ENCODE measurements at regions not wholly inside any gene's neighbourhood (a gene's known extent, or its start where the extent isn't known, plus 50 kb on each side); places are given as distances from the start of the nearest gene placed in this dataset.
"Not testable (repeated sequence)": the region's sequence is repeated elsewhere in the genome, so short reads cannot be mapped to it uniquely, and the experiment has no call there.

- H3K56ac ChIP-seq (ENCODE audit: extremely low read depth, insufficient read depth, low read length); H2BK120ac ChIP-seq (ENCODE audit: low read depth, low read length); H4K20me1 ChIP-seq (ENCODE audit: insufficient read depth, low read length); H3K4me2 ChIP-seq (ENCODE audit: low read depth, low read length); H2AK5ac ChIP-seq (ENCODE audit: low read depth, low read length); H3K27ac ChIP-seq (ENCODE audit: insufficient read depth, low read length); H4K8ac ChIP-seq (ENCODE audit: low read depth in 2 of 2, low read length in 2 of 2); intact Hi-C loops (cut with micrococcal nuclease); H3K27me3 ChIP-seq (ENCODE audit: control insufficient read depth, insufficient read depth, low read length); H3K4me1 ChIP-seq (ENCODE audit: control insufficient read depth, insufficient read depth, low read length); POLR2A ChIA-PET (ENCODE audit: unreplicated experiment); H3K4me3 ChIP-seq (ENCODE audit: insufficient read depth, low read depth, low read length); H3K23ac ChIP-seq (ENCODE audit: low read depth, low read length); ATAC-seq (ENCODE audit: low read depth); in situ Hi-C loops (cut with MboI; ENCODE audit: low sequenced_read_pairs); H2BK15ac ChIP-seq (ENCODE audit: low read depth, low read length); H3K36me3 ChIP-seq (ENCODE audit: control insufficient read depth, insufficient read depth, low read length); H3K9me1 ChIP-seq (ENCODE audit: insufficient read depth, low read length); H3K4ac ChIP-seq (ENCODE audit: low read depth, low read length); H2AK9ac ChIP-seq (replicated peaks; ENCODE audit: low read depth, low read length, poor library complexity); dilution Hi-C loops (cut with HindIII; ENCODE audit: low sequenced_read_pairs, unreplicated experiment); H3K18ac ChIP-seq (ENCODE audit: low read depth, low read length); H3K9ac ChIP-seq (ENCODE audit: low read depth, low read length); H2AFZ ChIP-seq (replicated peaks; ENCODE audit: low read length, poor library complexity); H2BK5ac ChIP-seq (ENCODE audit: low read depth, low read length, poor library complexity, severe bottlenecking); H3K79me1 ChIP-seq (ENCODE audit: low read depth in 1 of 2, low read length in 2 of 2); H4K5ac ChIP-seq (ENCODE audit: low read depth, low read length); H2BK20ac ChIP-seq (ENCODE audit: low read depth, low read length); BruUV-seq (replicated peaks); CTCF ChIA-PET; H3K14ac ChIP-seq (replicated peaks; ENCODE audit: low read depth, low read length); DNase-seq; H3K9me3 ChIP-seq (ENCODE audit: control insufficient read depth, insufficient read depth, low read length); H4K91ac ChIP-seq (ENCODE audit: insufficient read depth, low read depth, low read length): not testable (repeated sequence)
- no CpG with 5 or more reads among the region's 3 CpGs for WGBS, 2 experiments (ENCODE audit: extremely low coverage in 2 of 2, insufficient read length in 1 of 2)
Measured at GRCh38 chr1:157255891-157256290, 117.7 kb upstream of the ETV3 start.

- H3K18ac ChIP-seq (ENCODE audit: low read depth, low read length); in situ Hi-C loops (cut with MboI; ENCODE audit: low sequenced_read_pairs); H3K4me1 ChIP-seq (ENCODE audit: control insufficient read depth, insufficient read depth, low read length); H3K36me3 ChIP-seq (ENCODE audit: control insufficient read depth, insufficient read depth, low read length); H4K5ac ChIP-seq (ENCODE audit: low read depth, low read length); H2AK9ac ChIP-seq (replicated peaks; ENCODE audit: low read depth, low read length, poor library complexity); H2AFZ ChIP-seq (replicated peaks; ENCODE audit: low read length, poor library complexity); H3K9me3 ChIP-seq (ENCODE audit: control insufficient read depth, insufficient read depth, low read length); H3K9me1 ChIP-seq (ENCODE audit: insufficient read depth, low read length); H3K14ac ChIP-seq (replicated peaks; ENCODE audit: low read depth, low read length); H4K8ac ChIP-seq (ENCODE audit: low read depth in 2 of 2, low read length in 2 of 2); intact Hi-C loops (cut with micrococcal nuclease); H2BK15ac ChIP-seq (ENCODE audit: low read depth, low read length); H3K4ac ChIP-seq (ENCODE audit: low read depth, low read length); H3K56ac ChIP-seq (ENCODE audit: extremely low read depth, insufficient read depth, low read length); H4K20me1 ChIP-seq (ENCODE audit: insufficient read depth, low read length); H3K9ac ChIP-seq (ENCODE audit: low read depth, low read length); CTCF ChIA-PET; POLR2A ChIA-PET (ENCODE audit: unreplicated experiment); H3K79me1 ChIP-seq (ENCODE audit: low read depth in 1 of 2, low read length in 2 of 2); H4K91ac ChIP-seq (ENCODE audit: insufficient read depth, low read depth, low read length); H2BK20ac ChIP-seq (ENCODE audit: low read depth, low read length); DNase-seq; H3K4me3 ChIP-seq (ENCODE audit: insufficient read depth, low read depth, low read length); H3K27me3 ChIP-seq (ENCODE audit: control insufficient read depth, insufficient read depth, low read length); dilution Hi-C loops (cut with HindIII; ENCODE audit: low sequenced_read_pairs, unreplicated experiment); H2AK5ac ChIP-seq (ENCODE audit: low read depth, low read length); H2BK120ac ChIP-seq (ENCODE audit: low read depth, low read length); H3K23ac ChIP-seq (ENCODE audit: low read depth, low read length); BruUV-seq (replicated peaks); H2BK5ac ChIP-seq (ENCODE audit: low read depth, low read length, poor library complexity, severe bottlenecking); H3K4me2 ChIP-seq (ENCODE audit: low read depth, low read length); H3K27ac ChIP-seq (ENCODE audit: insufficient read depth, low read length); ATAC-seq (ENCODE audit: low read depth): not testable (repeated sequence)
- whole genome bisulfite sequencing, 2 experiments (ENCODE audit: extremely low coverage in 2 of 2, insufficient read length in 1 of 2): no CpG with 5 or more reads among the region's 3 CpGs
Measured at GRCh38 chr1:157254183-157254582, 116.0 kb upstream of the ETV3 start.
